HT-29 (cell line): ENCODE measurements at regions not wholly inside any gene's neighbourhood (a gene's known extent, or its start where the extent isn't known, plus 50 kb on each side); places are given as distances from the start of the nearest gene placed in this dataset.
"Not testable (repeated sequence)": the region's sequence is repeated elsewhere in the genome, so short reads cannot be mapped to it uniquely, and the experiment has no call there.

ENCODE experiments used
- DNase-seq: peaks from one replicate; pipeline ENCODE4 v3.0.0-alpha.2; 2015; ENCODE audit warnings: low spot score

- DNase-seq: no peak
Observed at GRCh38 chr22:26768952-26769351, 111.6 kb downstream of the MIAT start.

- DNase-seq: no peak
Observed at GRCh38 chr22:26769663-26770062, 112.3 kb downstream of the MIAT start.

GRCh38 chr22:26770624-26771023, 113.2 kb downstream of the MIAT start:
- no peak for DNase-seq

- DNase-seq: not testable (repeated sequence)
Observed at GRCh38 chr22:26773054-26773453, 115.7 kb downstream of the MIAT start.

- no peak for DNase-seq
Observed at GRCh38 chr22:26775394-26775793, 118.0 kb downstream of the MIAT start.

- no peak for DNase-seq
Observed at GRCh38 chr22:26777156-26777801, 119.9 kb downstream of the MIAT start.

- DNase-seq: no peak
Observed at GRCh38 chr22:26778372-26778771, 121.0 kb downstream of the MIAT start.

- no peak for DNase-seq
Observed at GRCh38 chr22:26779108-26779507, 121.7 kb downstream of the MIAT start.

GRCh38 chr22:26779929-26780328, 122.5 kb downstream of the MIAT start:
- no peak for DNase-seq

- no peak for DNase-seq
Observed at GRCh38 chr22:26780521-26780920, 123.1 kb downstream of the MIAT start.

GRCh38 chr22:26781062-26781461, 123.7 kb downstream of the MIAT start:
- DNase-seq: no peak

- DNase-seq: no peak
Observed at GRCh38 chr22:26781596-26781995, 124.2 kb downstream of the MIAT start.

GRCh38 chr22:26783885-26784284, 126.5 kb downstream of the MIAT start:
- DNase-seq: no peak

- no peak for DNase-seq
Observed at GRCh38 chr22:26784772-26785171, 127.4 kb downstream of the MIAT start.

- no peak for DNase-seq
Observed at GRCh38 chr22:26785932-26786331, 128.5 kb downstream of the MIAT start.

GRCh38 chr22:26786398-26786797, 129.0 kb downstream of the MIAT start:
- DNase-seq: no peak

- no peak for DNase-seq
Observed at GRCh38 chr22:26789951-26790350, 132.6 kb downstream of the MIAT start.

- DNase-seq: no peak
Observed at GRCh38 chr22:26792522-26792921, 135.1 kb downstream of the MIAT start.

GRCh38 chr22:26796785-26797184, 139.4 kb downstream of the MIAT start:
- DNase-seq: no peak

- DNase-seq: peak; percentile 9
Observed at GRCh38 chr22:26797910-26798309, 140.5 kb downstream of the MIAT start.

- no peak for DNase-seq
Observed at GRCh38 chr22:26798462-26799065, 141.2 kb downstream of the MIAT start.

- DNase-seq: no peak
Observed at GRCh38 chr22:26800858-26801257, 143.5 kb downstream of the MIAT start.

- DNase-seq: no peak
Observed at GRCh38 chr22:26801449-26801848, 144.1 kb downstream of the MIAT start.

GRCh38 chr22:26804315-26804714, 146.9 kb downstream of the MIAT start:
- no peak for DNase-seq
